Ascending aorta (tissue), 2 donors: ENCODE measurements at regions not wholly inside any gene's neighbourhood (a gene's known extent, or its start where the extent isn't known, plus 50 kb on each side); places are given as distances from the start of the nearest gene placed in this dataset.

Experiments
- DNase-seq, 2 donors: peaks; one replicate each; pipeline ENCODE4 v3.0.0-alpha.2; 2019; ENCODE audit warnings: low spot score in 2 of 2
- H3K27ac ChIP-seq, 2 donors: fragments of 200-600 bp; sonication (generic); one replicate each; pipeline ENCODE4 v1.5.1; 2016 to 2017; ENCODE audit warnings: mild to moderate bottlenecking in 1 of 2
- H3K27me3 ChIP-seq: fragments of 200-600 bp; sonication (generic); one replicate; pipeline ENCODE4 v1.5.1; 2017
- H3K36me3 ChIP-seq, 2 donors: fragments of 200-600 bp; sonication (generic); one replicate each; pipeline ENCODE4 v1.5.1; 2016
- H3K4me1 ChIP-seq, 2 donors: fragments of 200-600 bp; sonication (generic); one replicate each; pipeline ENCODE4 v1.5.1; 2016 to 2017; ENCODE audit warnings: mild to moderate bottlenecking in 1 of 2
- H3K4me3 ChIP-seq, 2 donors: fragments of 200-600 bp; sonication (generic); one replicate each; pipeline ENCODE4 v1.5.1; 2016 to 2017; ENCODE audit warnings: mild to moderate bottlenecking in 1 of 2
- H3K9me3 ChIP-seq, 2 donors: fragments of 200-600 bp; sonication (generic); one replicate each; pipeline ENCODE4 v1.5.1; 2016
- CTCF ChIP-seq, 3 experiments: fragments of 200-600 bp in 2 of 3; fragments of 450-650 bp in 1 of 3; sonication (generic) in 2 of 3; IDR thresholded peaks; one replicate each; pipeline ENCODE4 v1.5.1; 2016 to 2019; ENCODE audit warnings: antibody characterized with exemption in 3 of 3, mild to moderate bottlenecking in 1 of 3, moderate library complexity in 1 of 3
- intact Hi-C: fragments of 100-400 bp; cut with DNase I; formaldehyde crosslinking; loops from one replicate; pipeline ENCODE4 v1.15.1; 2023

- TF ChIP-seq CTCF (IDR thresholded peaks at IDR 0.05), result no peak
- Histone ChIP-seq H3K27ac (no peak overlapping the region), H3K9me3 (no peaks in the 10 kb centered on the region), H3K4me1 (no peaks in the 10 kb centered on the region), H3K4me3 (no peak overlapping the region), H3K27me3 (no peaks in the 10 kb centered on the region), H3K36me3 (no peaks in the 10 kb centered on the region)
- no peak for DNase-seq
- intact Hi-C loops, result no loop called here
Measured at GRCh38 chr6:40097590-40097989, 163.3 kb upstream of the MOCS1 start.

GRCh38 chr6:40083141-40083920 lies 149.1 kb upstream of the MOCS1 start:
- Histone ChIP-seq H3K27me3 (no peaks in the 10 kb centered on the region), H3K36me3 (no peaks in the 10 kb centered on the region), H3K27ac (no peak overlapping the region), H3K9me3 (no peaks in the 10 kb centered on the region), H3K4me1 (no peaks in the 10 kb centered on the region), H3K4me3 (no peak overlapping the region)
- intact Hi-C loops, result no loop called here
- TF ChIP-seq CTCF (IDR thresholded peaks at IDR 0.05), result no peak
- no peak for DNase-seq

GRCh38 chr6:40082278-40083043 lies 148.2 kb upstream of the MOCS1 start:
- DNase-seq, result no peak
- intact Hi-C loops, result no loop called here
- Histone ChIP-seq H3K36me3 (no peaks in the 10 kb centered on the region), H3K27me3 (no peaks in the 10 kb centered on the region), H3K4me3 (no peak overlapping the region), H3K9me3 (no peaks in the 10 kb centered on the region), H3K27ac (no peak overlapping the region), H3K4me1 (no peaks in the 10 kb centered on the region)
- no peak for TF ChIP-seq CTCF (IDR thresholded peaks at IDR 0.05)

- Histone ChIP-seq H3K27ac (no peak overlapping the region), H3K36me3 (no peaks in the 10 kb centered on the region), H3K4me1 (no peaks in the 10 kb centered on the region), H3K4me3 (no peak overlapping the region), H3K9me3 (no peaks in the 10 kb centered on the region), H3K27me3 (no peaks in the 10 kb centered on the region)
- intact Hi-C loops, result no loop called here
- no peak for TF ChIP-seq CTCF (IDR thresholded peaks at IDR 0.05)
- DNase-seq, result no peak
Measured at GRCh38 chr6:40077736-40078135, 143.5 kb upstream of the MOCS1 start.

- Histone ChIP-seq H3K27ac (no peak overlapping the region), H3K27me3 (no peaks in the 10 kb centered on the region), H3K36me3 (no peaks in the 10 kb centered on the region), H3K4me3 (no peak overlapping the region), H3K4me1 (no peaks in the 10 kb centered on the region), H3K9me3 (no peaks in the 10 kb centered on the region)
- intact Hi-C loops, result no loop called here
- TF ChIP-seq CTCF (IDR thresholded peaks at IDR 0.05), result no peak
- no peak for DNase-seq
Measured at GRCh38 chr6:40077315-40077714, 143.1 kb upstream of the MOCS1 start.
